ENCODE measurements at regions not wholly inside any gene's neighbourhood (a gene's known extent, or its start where the extent isn't known, plus 50 kb on each side); places are given as distances from the start of the nearest gene placed in this dataset.

- TF ChIP-seq, protein P1, sequence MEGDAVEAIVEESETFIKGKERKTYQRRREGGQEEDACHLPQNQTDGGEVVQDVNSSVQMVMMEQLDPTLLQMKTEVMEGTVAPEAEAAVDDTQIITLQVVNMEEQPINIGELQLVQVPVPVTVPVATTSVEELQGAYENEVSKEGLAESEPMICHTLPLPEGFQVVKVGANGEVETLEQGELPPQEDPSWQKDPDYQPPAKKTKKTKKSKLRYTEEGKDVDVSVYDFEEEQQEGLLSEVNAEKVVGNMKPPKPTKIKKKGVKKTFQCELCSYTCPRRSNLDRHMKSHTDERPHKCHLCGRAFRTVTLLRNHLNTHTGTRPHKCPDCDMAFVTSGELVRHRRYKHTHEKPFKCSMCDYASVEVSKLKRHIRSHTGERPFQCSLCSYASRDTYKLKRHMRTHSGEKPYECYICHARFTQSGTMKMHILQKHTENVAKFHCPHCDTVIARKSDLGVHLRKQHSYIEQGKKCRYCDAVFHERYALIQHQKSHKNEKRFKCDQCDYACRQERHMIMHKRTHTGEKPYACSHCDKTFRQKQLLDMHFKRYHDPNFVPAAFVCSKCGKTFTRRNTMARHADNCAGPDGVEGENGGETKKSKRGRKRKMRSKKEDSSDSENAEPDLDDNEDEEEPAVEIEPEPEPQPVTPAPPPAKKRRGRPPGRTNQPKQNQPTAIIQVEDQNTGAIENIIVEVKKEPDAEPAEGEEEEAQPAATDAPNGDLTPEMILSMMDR (conservative IDR thresholded peaks at IDR 0.05; ENCODE audit: low read depth, low read length), result no peak
- Histone ChIP-seq H4K20me1 (ENCODE audit: insufficient read depth) (no peaks in the 10 kb centered on the region), H3K27me3 (ENCODE audit: insufficient read depth, low read depth) (no peaks in the 10 kb centered on the region), H3K4me2 (no peak overlapping the region), H3K36me3 (ENCODE audit: insufficient read depth) (no peaks in the 10 kb centered on the region), H2AFZ (ENCODE audit: low read depth) (no peak overlapping the region), H3K4me3 (IDR thresholded peaks at IDR 0.05; ENCODE audit: insufficient read depth, low read depth, low read length) (no peak overlapping the region), H3K9ac (no peak overlapping the region), H3K4me1 (ENCODE audit: low read depth, poor library complexity, severe bottlenecking) (no peaks in the 10 kb centered on the region), H3K27ac (no peak overlapping the region), H3K79me2 (ENCODE audit: insufficient read depth, low read depth) (no peaks in the 10 kb centered on the region)
Measured at GRCh38 chr5:2176581-2176980, 293.9 kb upstream of the IRX4 start.

- Histone ChIP-seq H3K4me2 (no peak overlapping the region), H3K27ac (no peak overlapping the region), H3K9ac (no peak overlapping the region), H3K36me3 (ENCODE audit: insufficient read depth) (no peaks in the 10 kb centered on the region), H4K20me1 (ENCODE audit: insufficient read depth) (no peaks in the 10 kb centered on the region), H3K4me3 (IDR thresholded peaks at IDR 0.05; ENCODE audit: insufficient read depth, low read depth, low read length) (no peak overlapping the region), H3K27me3 (ENCODE audit: insufficient read depth, low read depth) (no peaks in the 10 kb centered on the region), H3K79me2 (ENCODE audit: insufficient read depth, low read depth) (no peaks in the 10 kb centered on the region), H2AFZ (ENCODE audit: low read depth) (no peak overlapping the region), H3K4me1 (ENCODE audit: low read depth, poor library complexity, severe bottlenecking) (no peaks in the 10 kb centered on the region)
- TF ChIP-seq, protein P1 (conservative IDR thresholded peaks at IDR 0.05; ENCODE audit: low read depth, low read length), result no peak
Measured at GRCh38 chr5:2175842-2176404, 293.2 kb upstream of the IRX4 start.

DNA sequence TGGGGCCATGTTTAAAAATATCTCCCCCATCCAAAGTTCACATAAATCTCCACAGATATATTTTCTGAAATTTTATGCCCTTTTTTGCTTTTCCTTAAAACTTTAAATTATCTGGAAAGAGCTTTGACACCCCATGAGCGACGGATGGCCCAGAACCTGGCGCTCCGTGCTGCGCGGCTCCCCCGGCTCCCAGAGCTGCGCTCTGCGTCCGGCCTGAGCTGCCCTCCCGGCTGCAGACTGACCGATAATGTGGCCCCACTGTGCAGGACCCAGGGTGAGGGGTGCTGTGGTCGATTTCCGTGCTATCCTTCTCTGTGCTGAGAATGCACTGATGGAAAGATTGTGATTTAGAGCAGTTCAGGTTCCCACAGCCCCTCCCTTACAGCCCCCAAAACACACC, 292.3 kb upstream of the IRX4 start:
- Histone ChIP-seq H3K4me2 (no peak overlapping the region), H3K27me3 (ENCODE audit: insufficient read depth, low read depth) (no peaks in the 10 kb centered on the region), H3K36me3 (ENCODE audit: insufficient read depth) (no peaks in the 10 kb centered on the region), H3K79me2 (ENCODE audit: insufficient read depth, low read depth) (no peaks in the 10 kb centered on the region), H3K4me3 (IDR thresholded peaks at IDR 0.05; ENCODE audit: insufficient read depth, low read depth, low read length) (no peak overlapping the region), H3K27ac (no peak overlapping the region), H2AFZ (ENCODE audit: low read depth) (no peak overlapping the region), H3K4me1 (ENCODE audit: low read depth, poor library complexity, severe bottlenecking) (no peaks in the 10 kb centered on the region), H4K20me1 (ENCODE audit: insufficient read depth) (no peaks in the 10 kb centered on the region), H3K9ac (no peak overlapping the region)
- TF ChIP-seq, protein P1 (conservative IDR thresholded peaks at IDR 0.05; ENCODE audit: low read depth, low read length), result no peak

- H3K27ac ChIP-seq, result no peak overlapping the region
- TF ChIP-seq, protein P1 (conservative IDR thresholded peaks at IDR 0.05; ENCODE audit: low read depth, low read length), result no peak
- H3K4me2 ChIP-seq, result no peak overlapping the region
- H3K9ac ChIP-seq, result no peak overlapping the region
- H4K20me1 ChIP-seq (ENCODE audit: insufficient read depth), result no peaks in the 10 kb centered on the region
- H2AFZ ChIP-seq (ENCODE audit: low read depth), result no peak overlapping the region
- no peak overlapping the region for H3K4me3 ChIP-seq (IDR thresholded peaks at IDR 0.05; ENCODE audit: insufficient read depth, low read depth, low read length)
- H3K36me3 ChIP-seq (ENCODE audit: insufficient read depth), result no peaks in the 10 kb centered on the region
- no peaks in the 10 kb centered on the region for H3K27me3 ChIP-seq (ENCODE audit: insufficient read depth, low read depth)
- H3K79me2 ChIP-seq (ENCODE audit: insufficient read depth, low read depth), result no peaks in the 10 kb centered on the region
- H3K4me1 ChIP-seq (ENCODE audit: low read depth, poor library complexity, severe bottlenecking), result no peaks in the 10 kb centered on the region
Measured at GRCh38 chr5:2174538-2174937, 291.8 kb upstream of the IRX4 start.

Data from KMS-11 (cell line).